Natural killer cell (primary cell): ENCODE measurements at regions not wholly inside any gene's neighbourhood (a gene's known extent, or its start where the extent isn't known, plus 50 kb on each side); places are given as distances from the start of the nearest gene placed in this dataset.

Source experiments
- ATAC-seq, 3 donors: fragments of 150-1000 bp in 2 of 3; fragments of 200-7000 bp in 1 of 3; cut with Tn5 transposase; 1 replicate in 1 of 3; 2 replicates in 2 of 3; pipeline ENCODE4 v1.10.0; 2021; ENCODE audit warnings: mild to moderate bottlenecking in 2 of 3, moderate library complexity in 2 of 3
- DNase-seq, 2 donors: peaks; one replicate each; pipeline versions ENCODE4 v3.0.0 to v3.0.0-alpha.2; 2013 to 2021; ENCODE audit warnings: mixed read lengths in 1 of 2
- H3K27ac ChIP-seq: one replicate; pipeline ENCODE4 v1.5.1; 2013; ENCODE audit warnings: mild to moderate bottlenecking, low read length
- H3K27me3 ChIP-seq: one replicate; pipeline ENCODE4 v1.6.1; 2013; ENCODE audit warnings: low read length; ENCODE audit not compliant: control insufficient read depth, insufficient read depth
- H3K36me3 ChIP-seq: one replicate; pipeline ENCODE4 v1.6.1; 2013; ENCODE audit warnings: low read length; ENCODE audit not compliant: control insufficient read depth, insufficient read depth
- H3K4me1 ChIP-seq: one replicate; pipeline ENCODE4 v1.6.1; 2013; ENCODE audit warnings: low read length; ENCODE audit not compliant: control insufficient read depth, insufficient read depth
- H3K4me3 ChIP-seq: one replicate; pipeline ENCODE4 v1.5.1; 2013; ENCODE audit warnings: low read length
- H3K9me3 ChIP-seq: one replicate; pipeline ENCODE4 v1.6.1; 2013; ENCODE audit warnings: low read length; ENCODE audit not compliant: control insufficient read depth, insufficient read depth
- H3K27ac Mint-ChIP-seq, 2 donors: one replicate each; pipeline ENCODE4 v1.8.0; 2022; ENCODE audit warnings: mild to moderate bottlenecking in 2 of 2, mixed read lengths in 2 of 2, moderate library complexity in 1 of 2
- H3K27me3 Mint-ChIP-seq, 2 donors: one replicate each; pipeline ENCODE4 v1.8.0; 2022; ENCODE audit warnings: low read depth in 2 of 2, mixed read lengths in 2 of 2
- H3K36me3 Mint-ChIP-seq: one replicate; pipeline ENCODE4 v1.8.0; 2022; ENCODE audit warnings: mixed read lengths
- H3K4me1 Mint-ChIP-seq, 2 donors: one replicate each; pipeline ENCODE4 v1.8.0; 2022; ENCODE audit warnings: mixed read lengths in 2 of 2
- H3K4me3 Mint-ChIP-seq: one replicate; pipeline ENCODE4 v1.8.0; 2022; ENCODE audit warnings: mild to moderate bottlenecking, moderate library complexity, mixed read lengths
- H3K9me3 Mint-ChIP-seq, 2 donors: one replicate each; pipeline ENCODE4 v1.8.0; 2022; ENCODE audit warnings: mixed read lengths in 2 of 2
- WGBS: methylation state at CpG from one replicate; pipeline ENCODE4 v1.1.7; 2013; ENCODE audit warnings: missing lambda C conversion rate; ENCODE audit not compliant: insufficient coverage; 5-methylcytosine and 5-hydroxymethylcytosine counted together
- intact Hi-C: fragments of 100-400 bp; cut with micrococcal nuclease; formaldehyde crosslinking; loops from one replicate; pipeline ENCODE4 v1.14.2; 2022
- TF ChIP-seq, protein P1 (sequence below): fragments of 200-600 bp; IDR thresholded peaks from one replicate; pipeline ENCODE4 v1.8.0; 2022; ENCODE audit warnings: antibody characterized with exemption

DNA sequence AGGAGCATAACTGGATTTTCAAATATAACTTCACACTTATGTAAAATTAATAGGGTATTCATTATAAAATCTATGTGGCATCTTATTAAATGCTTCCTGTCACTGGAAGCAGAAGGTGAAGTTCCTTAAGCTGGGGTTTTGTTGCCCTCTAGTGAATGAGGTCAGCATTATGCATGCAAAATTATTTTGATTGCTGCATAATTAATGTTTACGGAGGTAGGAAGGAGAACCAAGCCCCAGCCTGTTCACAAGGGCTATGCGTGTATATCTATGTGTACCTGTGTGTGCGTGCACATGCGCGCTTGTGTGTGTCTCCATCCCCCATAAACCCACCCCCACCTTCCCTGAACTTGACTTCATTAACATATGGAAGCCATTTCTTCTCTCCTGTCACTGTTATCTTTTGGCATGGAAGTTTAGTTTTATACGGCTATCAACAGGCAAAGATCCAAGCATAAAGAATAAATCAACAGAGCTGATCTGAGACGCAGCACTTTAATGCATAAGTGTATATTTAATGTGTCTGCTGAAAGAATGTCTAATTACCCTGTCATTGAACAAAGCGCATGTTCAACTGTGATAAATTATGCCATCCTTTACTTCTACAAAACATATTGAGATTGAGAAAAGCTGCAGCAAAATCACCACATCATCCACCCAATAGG, 90.2 kb upstream of the CDH4 start:
- Mint-ChIP-seq H3K36me3 (no peaks in the 10 kb centered on the region), H3K4me1 (no peaks in the 10 kb centered on the region), H3K27me3 (peaks cover 4 to 8% of the 10 kb centered on the region in 2 donors), H3K9me3 (no peaks in the 10 kb centered on the region), H3K27ac (no peak overlapping the region), H3K4me3 (no peak overlapping the region)
- Histone ChIP-seq H3K27ac (no peak overlapping the region), H3K9me3 (no peaks in the 10 kb centered on the region), H3K4me1 (peaks cover 15% of the 10 kb centered on the region), H3K36me3 (no peaks in the 10 kb centered on the region), H3K4me3 (no peak overlapping the region), H3K27me3 (no peaks in the 10 kb centered on the region)
- TF ChIP-seq, protein P1, sequence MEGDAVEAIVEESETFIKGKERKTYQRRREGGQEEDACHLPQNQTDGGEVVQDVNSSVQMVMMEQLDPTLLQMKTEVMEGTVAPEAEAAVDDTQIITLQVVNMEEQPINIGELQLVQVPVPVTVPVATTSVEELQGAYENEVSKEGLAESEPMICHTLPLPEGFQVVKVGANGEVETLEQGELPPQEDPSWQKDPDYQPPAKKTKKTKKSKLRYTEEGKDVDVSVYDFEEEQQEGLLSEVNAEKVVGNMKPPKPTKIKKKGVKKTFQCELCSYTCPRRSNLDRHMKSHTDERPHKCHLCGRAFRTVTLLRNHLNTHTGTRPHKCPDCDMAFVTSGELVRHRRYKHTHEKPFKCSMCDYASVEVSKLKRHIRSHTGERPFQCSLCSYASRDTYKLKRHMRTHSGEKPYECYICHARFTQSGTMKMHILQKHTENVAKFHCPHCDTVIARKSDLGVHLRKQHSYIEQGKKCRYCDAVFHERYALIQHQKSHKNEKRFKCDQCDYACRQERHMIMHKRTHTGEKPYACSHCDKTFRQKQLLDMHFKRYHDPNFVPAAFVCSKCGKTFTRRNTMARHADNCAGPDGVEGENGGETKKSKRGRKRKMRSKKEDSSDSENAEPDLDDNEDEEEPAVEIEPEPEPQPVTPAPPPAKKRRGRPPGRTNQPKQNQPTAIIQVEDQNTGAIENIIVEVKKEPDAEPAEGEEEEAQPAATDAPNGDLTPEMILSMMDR = no peak
- WGBS = 91% methylated on average over 8 of the region's 8 CpGs
- DNase-seq (no peak), ATAC-seq (no peak)
- intact Hi-C loops = no loop called here

DNA sequence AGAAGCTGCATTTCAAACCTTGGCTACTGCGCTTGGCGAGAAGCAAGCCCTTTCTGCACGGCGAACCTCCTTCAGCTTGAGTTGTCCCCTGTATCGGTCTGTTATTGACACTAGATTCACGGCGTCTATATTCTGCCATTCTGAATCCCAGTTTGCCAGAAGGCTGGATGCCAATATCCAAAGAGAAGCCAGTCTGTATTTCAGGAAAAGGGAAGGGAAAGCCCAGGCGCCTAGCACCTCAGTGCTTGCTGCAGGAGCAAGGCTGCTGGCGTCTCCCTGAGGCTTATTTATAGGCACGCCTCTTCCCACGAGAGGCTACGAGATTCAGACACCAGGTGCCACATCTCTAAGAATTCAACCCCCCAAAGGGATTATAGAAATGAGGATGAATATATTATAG, 89.6 kb upstream of the CDH4 start:
- ATAC-seq (no peak), DNase-seq (no peak)
- peaks cover 15% of the 10 kb centered on the region for H3K4me1 ChIP-seq
- no peaks in the 10 kb centered on the region for H3K36me3 ChIP-seq
- H3K27ac Mint-ChIP-seq = no peak overlapping the region
- H3K27me3 ChIP-seq = no peaks in the 10 kb centered on the region
- no peak overlapping the region for H3K4me3 Mint-ChIP-seq
- no peaks in the 10 kb centered on the region for H3K4me1 Mint-ChIP-seq
- no peak overlapping the region for H3K27ac ChIP-seq
- peaks cover 4 to 14% of the 10 kb centered on the region in 2 donors for H3K27me3 Mint-ChIP-seq
- H3K9me3 Mint-ChIP-seq = no peaks in the 10 kb centered on the region
- no peak overlapping the region for H3K4me3 ChIP-seq
- intact Hi-C loops = no loop called here
- no peaks in the 10 kb centered on the region for H3K9me3 ChIP-seq
- no peaks in the 10 kb centered on the region for H3K36me3 Mint-ChIP-seq
- WGBS = 90% methylated on average over 9 of the region's 12 CpGs
- TF ChIP-seq, protein P1 = no peak

- ATAC-seq = no peak
- TF ChIP-seq, protein P1 = no peak
- no peak overlapping the region for H3K4me3 ChIP-seq
- H3K27me3 ChIP-seq = no peaks in the 10 kb centered on the region
- intact Hi-C loops = no loop called here
- no peaks in the 10 kb centered on the region for H3K9me3 ChIP-seq
- no peak overlapping the region for H3K4me3 Mint-ChIP-seq
- no peak overlapping the region for H3K27ac ChIP-seq
- no peaks in the 10 kb centered on the region for H3K9me3 Mint-ChIP-seq
- H3K27me3 Mint-ChIP-seq = peaks cover 9 to 19% of the 10 kb centered on the region in 2 donors
- no peak for DNase-seq
- WGBS = 76% methylated on average over 7 of the region's 7 CpGs
- no peaks in the 10 kb centered on the region for H3K36me3 ChIP-seq
- H3K4me1 ChIP-seq = peaks cover 15% of the 10 kb centered on the region
- no peak overlapping the region for H3K27ac Mint-ChIP-seq
- H3K36me3 Mint-ChIP-seq = no peaks in the 10 kb centered on the region
- H3K4me1 Mint-ChIP-seq = no peaks in the 10 kb centered on the region
Measured at GRCh38 chr20:61163031-61163430, 89.0 kb upstream of the CDH4 start.

DNA sequence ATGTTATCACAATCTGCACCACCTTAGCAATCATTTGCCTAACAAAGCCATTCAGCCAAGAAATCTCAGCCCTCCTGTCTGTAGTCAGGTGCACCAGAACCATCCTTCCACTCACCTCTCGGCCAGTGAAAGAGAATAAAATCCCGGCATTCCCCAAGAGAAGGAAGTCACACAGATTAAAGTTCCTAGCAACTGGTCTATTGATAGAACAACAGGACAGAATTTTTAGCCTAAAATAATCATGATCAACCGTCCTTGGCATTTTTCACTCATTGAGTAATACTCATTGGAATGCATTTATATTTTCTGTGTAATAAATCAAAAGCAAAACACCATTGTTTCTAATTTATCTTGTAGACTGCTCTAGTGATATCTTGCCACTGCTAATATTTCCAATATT, 85.7 kb upstream of the CDH4 start:
- H3K36me3 Mint-ChIP-seq = no peaks in the 10 kb centered on the region
- no peak overlapping the region for H3K27ac Mint-ChIP-seq
- Histone ChIP-seq H3K27me3 (no peaks in the 10 kb centered on the region), H3K4me1 (peaks cover 10% of the 10 kb centered on the region), H3K4me3 (no peak overlapping the region), H3K27ac (no peak overlapping the region), H3K9me3 (no peaks in the 10 kb centered on the region), H3K36me3 (no peaks in the 10 kb centered on the region)
- H3K27me3 Mint-ChIP-seq = peaks cover 5 to 25% of the 10 kb centered on the region in 2 donors
- TF ChIP-seq, protein P1 = no peak
- H3K4me1 Mint-ChIP-seq = no peaks in the 10 kb centered on the region
- no peak for ATAC-seq
- intact Hi-C loops = no loop called here
- H3K4me3 Mint-ChIP-seq = no peak overlapping the region
- no peaks in the 10 kb centered on the region for H3K9me3 Mint-ChIP-seq
- DNase-seq = no peak
- WGBS = 85% methylated on average over 2 of the region's 3 CpGs
